ENCODE measurements at regions not wholly inside any gene's neighbourhood (a gene's known extent, or its start where the extent isn't known, plus 50 kb on each side); places are given as distances from the start of the nearest gene placed in this dataset.

DNA sequence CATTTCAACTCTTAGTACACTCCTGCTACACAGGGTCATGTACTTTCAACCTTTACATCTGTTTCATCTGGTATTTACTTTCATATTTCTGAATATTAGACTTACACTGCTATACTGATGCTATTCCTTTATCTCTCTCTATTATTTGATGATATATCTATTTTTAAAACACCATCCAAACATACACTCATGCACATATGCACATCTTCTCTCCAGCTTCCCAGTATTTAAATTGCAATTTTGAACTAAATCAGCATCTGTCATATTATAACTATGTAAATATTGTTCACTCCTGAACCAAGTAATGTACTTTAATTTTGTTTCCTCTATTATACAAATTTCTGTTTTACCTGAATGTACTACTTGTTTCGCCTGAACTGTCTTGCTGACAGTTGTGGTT lies 293.6 kb upstream of the FLRT2 start:
- ATAC-seq (no peak), DNase-seq (no peak)
- Histone ChIP-seq H3K27me3 (no peaks in the 10 kb centered on the region), H3K36me3 (no peaks in the 10 kb centered on the region), H3K4me3 (no peak overlapping the region), H3K4me1 (no peaks in the 10 kb centered on the region), H3K9me3 (no peaks in the 10 kb centered on the region), H3K27ac (no peak overlapping the region)
- TF ChIP-seq, protein P1, sequence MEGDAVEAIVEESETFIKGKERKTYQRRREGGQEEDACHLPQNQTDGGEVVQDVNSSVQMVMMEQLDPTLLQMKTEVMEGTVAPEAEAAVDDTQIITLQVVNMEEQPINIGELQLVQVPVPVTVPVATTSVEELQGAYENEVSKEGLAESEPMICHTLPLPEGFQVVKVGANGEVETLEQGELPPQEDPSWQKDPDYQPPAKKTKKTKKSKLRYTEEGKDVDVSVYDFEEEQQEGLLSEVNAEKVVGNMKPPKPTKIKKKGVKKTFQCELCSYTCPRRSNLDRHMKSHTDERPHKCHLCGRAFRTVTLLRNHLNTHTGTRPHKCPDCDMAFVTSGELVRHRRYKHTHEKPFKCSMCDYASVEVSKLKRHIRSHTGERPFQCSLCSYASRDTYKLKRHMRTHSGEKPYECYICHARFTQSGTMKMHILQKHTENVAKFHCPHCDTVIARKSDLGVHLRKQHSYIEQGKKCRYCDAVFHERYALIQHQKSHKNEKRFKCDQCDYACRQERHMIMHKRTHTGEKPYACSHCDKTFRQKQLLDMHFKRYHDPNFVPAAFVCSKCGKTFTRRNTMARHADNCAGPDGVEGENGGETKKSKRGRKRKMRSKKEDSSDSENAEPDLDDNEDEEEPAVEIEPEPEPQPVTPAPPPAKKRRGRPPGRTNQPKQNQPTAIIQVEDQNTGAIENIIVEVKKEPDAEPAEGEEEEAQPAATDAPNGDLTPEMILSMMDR (IDR thresholded peaks at IDR 0.05): no peak
- intact Hi-C loops (cut with DNase I): no loop called here

DNA sequence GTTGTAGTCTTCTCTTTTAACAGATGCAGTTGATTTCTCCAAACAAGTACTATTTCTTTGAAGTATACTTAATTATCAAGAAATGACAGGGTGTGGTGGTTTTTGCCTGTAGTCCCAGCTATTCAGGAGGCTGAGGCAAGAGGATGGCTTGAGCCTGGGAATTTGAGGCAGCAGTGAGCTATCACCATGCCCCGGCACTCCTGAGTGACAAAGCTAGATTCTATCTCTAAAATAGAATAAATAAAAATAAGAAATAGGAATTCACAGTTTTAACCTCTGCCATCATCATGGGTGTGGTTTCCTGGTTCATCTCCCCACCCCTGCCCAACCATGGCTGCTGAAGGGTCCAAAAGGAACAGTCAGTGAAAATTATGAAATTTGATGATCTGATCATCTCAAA lies 290.2 kb upstream of the FLRT2 start:
- ATAC-seq: no peak
- H3K36me3 ChIP-seq: no peaks in the 10 kb centered on the region
- no peaks in the 10 kb centered on the region for H3K4me1 ChIP-seq
- TF ChIP-seq, protein P1 (IDR thresholded peaks at IDR 0.05): no peak
- no peak for DNase-seq
- no peak overlapping the region for H3K4me3 ChIP-seq
- H3K9me3 ChIP-seq: no peaks in the 10 kb centered on the region
- no peaks in the 10 kb centered on the region for H3K27me3 ChIP-seq
- intact Hi-C loops (cut with DNase I): no loop called here
- H3K27ac ChIP-seq: no peak overlapping the region

DNA sequence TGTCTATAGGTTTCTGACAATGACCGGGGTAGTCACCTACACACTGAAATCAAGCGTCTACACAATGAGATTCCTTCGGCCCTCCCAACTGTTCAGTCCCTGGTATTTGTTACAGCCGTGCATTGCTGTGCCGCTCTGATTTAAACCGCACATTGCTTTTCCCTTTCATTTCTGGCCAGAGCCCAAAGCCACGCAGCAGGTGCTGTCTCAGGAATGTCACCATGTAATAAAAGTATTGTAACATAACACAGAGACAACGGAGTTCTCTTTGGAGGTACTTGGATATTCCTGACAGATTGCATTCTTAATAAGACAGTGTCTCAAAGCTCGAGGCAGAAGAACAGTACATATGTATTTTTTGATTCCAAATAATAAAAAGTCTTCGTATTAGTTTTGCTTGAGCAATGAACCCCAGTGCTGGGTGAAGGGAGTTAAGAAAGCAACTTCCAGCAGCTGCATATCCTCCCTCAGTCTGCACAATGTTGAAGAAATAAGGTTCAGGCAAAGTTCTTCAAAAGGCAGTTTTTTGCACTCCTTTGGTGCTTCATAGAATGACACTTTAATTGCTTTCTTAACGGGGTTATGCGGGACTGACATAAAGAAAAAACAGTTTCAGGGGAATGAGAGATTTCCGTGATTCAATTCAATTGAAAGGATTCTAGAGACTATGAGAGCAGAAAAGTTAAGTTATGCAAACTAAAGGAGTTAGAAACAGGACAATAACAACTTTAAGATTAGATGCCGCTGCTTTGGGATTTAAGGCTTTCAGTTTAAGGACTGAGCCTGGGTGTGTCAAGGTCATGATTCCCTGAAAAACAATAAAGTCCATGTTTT lies 288.7 kb upstream of the FLRT2 start:
- ATAC-seq (no peak), DNase-seq (no peak)
- H3K27me3 ChIP-seq: no peaks in the 10 kb centered on the region
- H3K4me3 ChIP-seq: no peak overlapping the region
- intact Hi-C loops (cut with DNase I): no loop called here
- TF ChIP-seq, protein P1 (IDR thresholded peaks at IDR 0.05): no peak
- no peak overlapping the region for H3K27ac ChIP-seq
- H3K36me3 ChIP-seq: no peaks in the 10 kb centered on the region
- H3K4me1 ChIP-seq: no peaks in the 10 kb centered on the region
- H3K9me3 ChIP-seq: no peaks in the 10 kb centered on the region

DNA sequence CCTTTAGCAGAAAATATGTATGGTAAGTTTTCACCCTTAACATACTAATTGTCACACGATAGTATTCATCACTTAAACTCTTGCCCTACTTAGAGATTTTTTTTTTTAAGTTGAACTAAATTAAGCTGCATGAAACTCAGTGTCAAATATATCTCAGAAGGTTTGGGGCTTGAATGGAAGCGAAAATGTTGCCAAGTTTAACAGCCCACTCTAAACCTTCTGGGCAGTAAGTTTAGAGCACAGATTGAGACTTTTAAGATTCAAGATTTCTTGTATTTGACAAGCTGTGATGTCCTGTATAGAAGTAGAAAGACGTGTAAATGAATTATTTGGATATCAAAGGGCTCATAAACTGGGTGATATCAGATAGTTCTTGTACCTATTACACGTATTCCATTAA lies 287.3 kb upstream of the FLRT2 start:
- Histone ChIP-seq H3K27ac (no peak overlapping the region), H3K4me3 (no peak overlapping the region), H3K9me3 (no peaks in the 10 kb centered on the region), H3K4me1 (no peaks in the 10 kb centered on the region), H3K27me3 (no peaks in the 10 kb centered on the region), H3K36me3 (no peaks in the 10 kb centered on the region)
- intact Hi-C loops (cut with DNase I): no loop called here
- TF ChIP-seq, protein P1 (IDR thresholded peaks at IDR 0.05): no peak
- DNase-seq (no peak), ATAC-seq (no peak)

DNA sequence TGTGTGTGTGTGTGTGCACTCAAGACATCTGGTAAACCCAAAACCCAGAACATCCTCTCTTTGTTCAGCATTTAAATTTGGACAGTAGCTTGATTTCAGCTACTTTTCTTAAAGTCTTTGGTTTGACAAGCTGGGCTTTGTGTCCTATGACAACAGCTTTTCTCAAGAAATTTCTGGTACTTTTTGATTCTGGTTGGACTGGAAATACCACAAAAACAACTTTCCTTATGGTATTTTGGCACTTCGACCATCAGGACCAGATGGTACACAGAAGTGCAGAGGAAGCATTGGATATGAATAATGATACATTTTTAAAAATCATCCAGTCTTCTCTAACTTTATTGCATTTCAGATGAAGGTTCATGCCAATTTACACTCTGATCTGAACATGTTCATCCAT lies 286.6 kb upstream of the FLRT2 start:
- no peak for ATAC-seq
- no peaks in the 10 kb centered on the region for H3K9me3 ChIP-seq
- TF ChIP-seq, protein P1 (IDR thresholded peaks at IDR 0.05): no peak
- no peak overlapping the region for H3K4me3 ChIP-seq
- H3K27me3 ChIP-seq: no peaks in the 10 kb centered on the region
- H3K4me1 ChIP-seq: no peaks in the 10 kb centered on the region
- intact Hi-C loops (cut with DNase I): no loop called here
- H3K27ac ChIP-seq: no peak overlapping the region
- no peaks in the 10 kb centered on the region for H3K36me3 ChIP-seq
- DNase-seq: no peak
